GM21737 (cell line): ENCODE measurements at regions not wholly inside any gene's neighbourhood (a gene's known extent, or its start where the extent isn't known, plus 50 kb on each side); places are given as distances from the start of the nearest gene placed in this dataset.
"Not testable (repeated sequence)": the region's sequence is repeated elsewhere in the genome, so short reads cannot be mapped to it uniquely, and the experiment has no call there.

ENCODE experiments used
- ATAC-seq: cut with Tn5 transposase; IDR thresholded peaks from one replicate; pipeline ENCODE4 v1.9.1; 2021; ENCODE audit warnings: mild to moderate bottlenecking, moderate library complexity; ENCODE audit not compliant: unreplicated experiment

DNA sequence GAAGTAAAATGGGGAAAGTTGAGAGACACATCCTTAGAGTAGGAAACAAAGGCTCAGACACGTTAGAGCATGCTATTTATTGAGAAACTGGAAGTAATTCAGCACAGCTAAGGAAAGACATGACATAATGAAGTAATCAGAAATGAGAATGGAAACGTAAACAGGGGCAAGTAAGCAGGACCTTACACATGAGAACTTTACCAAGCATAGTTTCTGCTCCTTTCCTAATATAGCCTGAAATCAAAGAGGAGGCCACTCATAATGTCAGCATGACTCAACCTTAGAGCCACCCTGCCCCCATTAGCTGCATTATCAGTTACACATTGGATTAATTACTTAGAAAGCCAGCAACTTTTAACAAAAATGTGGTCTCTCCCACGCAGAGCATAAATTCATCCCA is 558.3 kb upstream of the GRIA3 start:
- no peak for ATAC-seq

DNA sequence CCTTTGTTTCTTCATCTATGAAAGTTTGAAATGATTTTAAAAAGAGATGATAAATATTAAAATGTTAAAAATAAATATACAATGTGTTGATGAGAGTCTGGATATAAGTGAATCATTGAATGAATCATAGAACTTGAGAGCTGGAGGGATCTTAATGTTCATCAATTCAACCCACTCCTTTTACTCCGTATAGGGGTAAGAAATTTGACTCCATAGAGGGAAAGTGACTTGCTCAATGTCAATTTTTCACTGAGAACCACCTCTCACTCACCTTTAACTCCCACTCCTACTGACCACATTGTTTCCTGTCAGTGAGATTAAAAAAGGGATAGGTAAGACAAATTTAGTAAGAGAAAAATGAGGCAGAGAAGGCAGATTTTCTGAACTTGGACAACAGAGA is 557.2 kb upstream of the GRIA3 start:
- ATAC-seq = no peak

DNA sequence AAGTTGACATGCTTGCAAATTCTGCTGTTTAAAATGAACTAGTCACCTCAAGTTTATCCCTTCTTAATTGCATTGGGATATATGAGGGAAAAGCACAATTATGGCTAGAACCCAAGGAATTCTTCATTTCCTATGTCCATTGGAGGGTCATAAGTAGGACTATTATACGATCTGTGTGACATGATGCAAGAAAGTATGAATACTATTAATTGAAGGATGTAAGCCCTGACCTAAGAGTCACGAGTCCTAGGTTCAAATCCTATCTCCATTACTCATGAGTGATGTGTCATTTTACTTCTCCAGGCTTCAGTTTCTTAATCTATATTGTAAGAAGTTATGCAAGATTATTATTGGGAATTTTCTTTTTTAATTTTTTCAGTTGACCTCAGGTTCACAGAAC is 542.9 kb upstream of the GRIA3 start:
- ATAC-seq = no peak

DNA sequence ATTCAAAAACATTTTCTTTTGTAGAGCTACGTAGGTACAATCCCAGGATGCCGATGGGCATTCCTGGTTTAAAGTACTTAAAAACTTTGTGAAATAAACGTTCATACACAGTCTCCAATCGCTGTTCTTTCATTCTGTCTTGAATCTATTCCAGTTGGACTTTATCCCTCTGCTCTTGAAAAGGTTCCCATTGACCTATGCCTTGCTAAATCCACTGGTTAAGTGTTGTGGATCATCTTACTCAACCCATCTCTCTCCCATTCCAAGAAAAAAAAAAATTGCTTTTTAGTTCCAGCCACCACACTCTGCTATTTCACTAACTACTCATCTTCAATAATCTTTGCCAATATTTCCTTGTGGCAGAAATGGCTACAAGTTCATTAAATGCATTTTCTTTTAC is 542.3 kb upstream of the GRIA3 start:
- ATAC-seq = no peak

DNA sequence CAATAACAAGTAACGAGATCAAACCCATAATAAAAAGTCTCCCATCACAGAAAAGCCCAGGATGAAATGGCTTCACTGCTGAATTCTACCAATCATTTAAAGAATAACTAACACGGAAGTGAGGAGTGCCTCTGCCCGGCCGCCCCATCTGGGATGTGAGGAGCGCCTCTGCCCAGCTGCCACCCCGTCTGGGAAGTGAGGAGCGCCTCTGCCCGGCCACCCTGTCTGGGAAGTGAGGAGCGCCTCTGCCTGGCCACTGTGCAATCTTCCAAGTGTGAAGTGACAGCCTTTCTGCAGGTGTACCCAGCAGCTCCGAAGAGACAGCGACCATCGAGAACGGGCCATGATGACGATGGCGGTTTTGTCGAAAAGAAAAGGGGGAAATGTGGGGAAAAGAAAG is 528.8 kb upstream of the GRIA3 start:
- not testable (repeated sequence) for ATAC-seq

DNA sequence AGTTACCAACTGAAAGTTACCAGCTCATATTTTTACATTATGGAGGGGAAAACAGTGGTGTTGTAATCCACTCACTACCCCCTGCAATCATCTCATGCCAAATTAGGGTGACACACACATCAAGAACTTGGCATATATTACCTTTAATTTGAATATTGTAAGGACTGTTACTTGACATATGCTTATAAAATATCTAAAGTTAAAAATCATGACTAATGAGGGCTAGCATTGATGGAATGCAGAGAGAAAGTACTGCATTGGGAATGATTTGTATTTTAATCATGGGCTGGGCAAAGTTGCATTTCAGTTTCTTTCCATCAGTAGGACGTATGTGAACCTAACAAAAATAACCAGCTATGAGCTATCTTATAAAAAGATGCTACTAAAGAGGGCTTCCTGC is 517.5 kb upstream of the GRIA3 start:
- ATAC-seq = no peak

DNA sequence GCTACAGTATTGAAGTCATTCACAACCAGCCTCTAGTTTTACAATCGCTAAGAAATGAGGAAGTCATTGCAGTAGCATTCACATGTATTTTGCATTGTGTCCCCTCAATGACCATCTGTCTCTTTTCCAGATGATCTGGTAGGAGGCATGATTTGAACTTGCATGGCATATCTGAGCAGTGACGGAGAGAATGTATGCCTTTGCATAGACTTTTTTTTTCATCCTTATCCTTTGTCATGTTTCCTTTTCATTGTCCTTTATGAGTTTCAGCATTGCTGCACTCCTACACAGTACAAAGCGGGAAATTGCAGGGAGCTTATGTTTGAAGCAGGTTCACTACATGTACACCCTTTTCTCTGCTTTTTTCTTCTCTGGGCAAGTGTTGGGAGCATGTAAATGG is 516.4 kb upstream of the GRIA3 start:
- no peak for ATAC-seq

DNA sequence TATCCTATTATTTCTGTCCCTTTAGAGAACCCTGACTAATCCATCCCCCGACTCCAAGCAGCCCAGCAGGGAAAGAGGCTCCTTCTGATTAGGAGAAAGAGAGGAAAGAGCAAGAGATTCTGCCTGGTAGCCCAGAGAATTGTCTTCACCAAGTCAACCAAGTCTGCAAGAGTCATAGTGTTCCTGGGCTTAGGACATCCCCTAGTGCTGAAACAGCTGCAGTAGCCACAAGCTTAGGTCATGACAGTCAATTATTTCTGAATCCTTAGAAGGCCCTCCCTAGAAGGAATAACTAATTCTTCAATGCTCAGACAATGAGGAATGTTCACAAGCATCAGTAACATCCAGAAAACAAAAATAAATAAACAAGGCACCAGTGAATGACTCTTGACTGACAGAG is 480.3 kb upstream of the GRIA3 start:
- no peak for ATAC-seq

DNA sequence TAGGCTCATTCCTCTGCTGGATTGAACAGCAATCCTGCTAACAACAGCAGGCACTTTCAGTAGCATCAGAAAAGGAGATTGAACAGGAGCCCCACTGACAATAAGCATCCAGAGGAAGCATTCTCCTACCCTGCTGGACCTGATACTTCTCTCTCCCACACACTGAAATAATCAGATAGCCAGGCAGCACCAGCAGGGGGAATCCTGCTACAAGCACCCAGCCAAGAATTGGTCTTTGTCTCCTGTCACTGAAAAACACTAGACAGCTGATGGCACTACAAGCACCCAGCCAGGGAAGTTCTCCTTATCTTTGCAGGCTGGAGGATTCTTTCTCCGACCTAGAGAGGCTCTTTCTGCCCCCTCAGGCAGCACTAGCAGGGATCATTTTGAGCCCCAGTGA is 444.3 kb upstream of the GRIA3 start:
- ATAC-seq = no peak

DNA sequence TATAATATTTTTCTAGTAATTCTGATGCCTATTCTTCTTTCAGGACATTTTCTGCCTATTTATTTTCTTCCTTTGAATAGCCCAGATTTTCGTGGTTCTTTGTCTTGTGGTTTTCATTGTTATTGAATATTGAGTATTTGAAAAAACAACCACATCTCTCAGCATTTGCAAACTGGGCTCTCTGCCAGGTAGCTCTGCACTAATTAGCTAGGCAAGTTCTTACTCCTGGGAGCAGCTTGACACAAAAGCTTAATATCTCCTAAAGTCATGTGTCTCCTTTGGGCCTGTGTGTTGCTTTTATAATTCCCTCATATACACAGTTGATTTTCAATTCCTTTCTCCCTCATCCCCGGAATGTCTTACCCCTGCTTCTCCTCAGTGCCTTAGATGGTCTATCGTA is 413.5 kb upstream of the GRIA3 start:
- ATAC-seq = no peak

DNA sequence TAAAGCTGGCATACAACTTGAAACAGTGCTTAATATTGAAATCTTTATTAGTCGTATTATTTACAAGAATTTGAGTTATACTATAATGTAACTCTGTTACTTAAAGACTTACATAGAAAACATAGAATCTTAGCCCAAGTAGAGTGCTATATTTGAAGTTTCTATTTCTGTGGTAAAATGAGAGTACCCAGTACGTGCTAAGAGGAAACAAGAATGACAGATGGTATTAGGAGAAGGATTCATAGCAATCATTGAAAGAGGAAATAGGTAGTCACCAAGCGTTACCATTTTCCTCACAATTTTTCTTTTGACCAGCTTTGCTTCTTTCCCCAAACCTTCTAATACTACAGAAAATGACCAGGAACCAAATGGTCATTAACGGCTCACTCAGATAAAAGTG is 412.1 kb upstream of the GRIA3 start:
- no peak for ATAC-seq

DNA sequence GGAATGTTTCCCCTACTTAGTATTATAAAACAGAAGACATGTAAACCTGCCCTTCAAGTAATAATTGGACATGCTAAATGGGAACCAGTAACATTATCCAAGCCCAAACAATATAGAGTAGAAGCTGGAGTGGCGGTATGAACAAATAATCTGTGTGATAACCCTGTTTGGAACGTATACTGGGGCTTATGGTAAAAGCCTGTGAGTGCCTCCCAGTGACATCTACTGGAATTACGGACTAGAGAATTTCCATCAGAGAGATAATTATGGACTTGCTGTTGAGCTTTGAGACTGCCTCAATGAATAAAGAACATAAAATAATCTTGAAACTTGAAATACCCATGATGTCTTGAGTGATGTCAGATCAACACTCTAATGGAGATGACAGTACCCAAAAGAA is 406.3 kb upstream of the GRIA3 start:
- no peak for ATAC-seq

DNA sequence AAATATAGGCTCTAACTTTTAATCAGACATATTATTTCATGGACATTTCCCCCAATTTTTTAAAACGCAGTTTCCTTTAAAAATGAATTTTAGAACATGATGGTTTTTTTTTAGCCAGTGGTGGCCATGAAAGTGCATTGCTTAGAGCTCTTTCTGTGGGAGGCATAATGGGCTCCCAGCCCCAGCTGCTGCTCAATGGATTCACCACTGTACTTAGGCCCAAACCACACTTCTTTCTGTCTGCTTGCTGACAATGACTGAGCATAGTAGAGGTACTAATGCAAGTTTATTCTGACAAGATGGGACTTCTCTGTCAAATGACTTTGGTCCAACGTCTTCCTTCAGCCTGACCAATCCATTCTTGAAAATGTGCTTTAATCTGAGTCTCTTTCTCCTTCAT is 400.2 kb upstream of the GRIA3 start:
- ATAC-seq = no peak

DNA sequence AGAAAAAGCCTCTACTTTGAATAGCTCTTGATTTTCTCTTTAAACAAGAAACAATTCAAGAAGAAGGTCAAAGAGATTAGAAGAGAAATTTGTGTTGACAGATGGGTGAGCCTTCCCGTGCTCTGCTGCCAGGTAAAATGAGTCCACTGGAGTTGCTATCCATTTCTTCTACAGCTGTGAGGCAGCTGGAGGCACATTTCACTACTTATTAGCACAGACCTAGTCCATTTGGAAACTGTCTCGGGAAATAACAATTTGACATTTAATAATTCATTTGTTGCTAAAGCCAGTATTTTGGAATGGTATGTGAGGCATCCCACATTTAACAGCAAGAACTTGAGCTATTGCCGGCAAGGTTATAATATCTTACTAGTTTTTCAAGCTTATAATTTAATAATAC is 396.8 kb upstream of the GRIA3 start:
- ATAC-seq = no peak

DNA sequence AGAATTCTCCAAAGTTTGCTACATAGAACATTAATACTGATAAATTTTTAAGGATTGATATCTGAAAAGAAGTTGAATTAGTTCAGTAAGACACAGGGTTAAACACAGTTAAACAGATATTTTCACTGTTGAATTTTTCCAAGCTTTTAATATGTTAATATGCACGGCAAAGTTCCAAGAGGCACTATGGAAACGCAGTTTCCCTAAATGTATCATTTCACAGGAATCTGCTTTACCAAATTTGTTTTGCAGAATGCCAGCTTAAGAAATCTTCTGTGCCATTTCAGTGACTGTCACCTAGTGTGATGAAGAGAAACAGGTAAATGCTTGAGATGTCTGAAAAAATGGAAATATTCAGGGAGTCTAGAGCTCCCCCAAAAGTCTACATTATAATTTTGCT is 395.9 kb upstream of the GRIA3 start:
- no peak for ATAC-seq

DNA sequence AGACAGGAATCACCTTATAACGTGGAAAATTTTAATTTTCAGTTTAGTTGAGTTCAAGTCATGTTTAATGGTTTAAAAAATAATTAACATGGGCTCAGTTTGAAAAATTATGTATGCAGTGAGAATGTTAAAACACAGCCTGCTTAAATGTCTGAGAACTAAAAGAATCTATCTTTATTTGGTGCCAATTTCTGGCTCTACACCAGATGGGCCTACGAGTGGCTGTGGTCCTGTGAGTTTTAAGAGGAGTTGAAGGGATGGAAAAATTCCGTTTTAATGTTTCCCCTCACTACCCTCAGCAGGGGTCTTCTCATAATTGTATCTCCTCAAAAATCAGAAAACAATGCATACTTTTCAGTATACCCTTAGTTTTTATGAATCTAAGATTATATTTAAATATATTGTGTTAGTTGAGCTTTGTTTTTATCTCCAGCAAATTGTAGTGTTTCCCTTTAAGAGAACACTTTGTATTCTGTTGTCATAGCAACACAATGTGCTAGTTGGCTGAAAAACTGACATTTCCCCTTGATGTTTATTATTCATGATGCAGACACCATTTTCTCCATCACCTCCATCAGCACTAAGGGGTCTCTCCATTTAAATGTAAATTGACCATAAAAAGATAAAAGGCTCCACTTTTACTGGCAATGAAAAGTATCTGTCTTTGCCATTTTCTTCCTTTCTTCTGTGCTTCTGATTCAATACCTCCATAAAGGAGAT is 393.5 kb upstream of the GRIA3 start:
- ATAC-seq = no peak

DNA sequence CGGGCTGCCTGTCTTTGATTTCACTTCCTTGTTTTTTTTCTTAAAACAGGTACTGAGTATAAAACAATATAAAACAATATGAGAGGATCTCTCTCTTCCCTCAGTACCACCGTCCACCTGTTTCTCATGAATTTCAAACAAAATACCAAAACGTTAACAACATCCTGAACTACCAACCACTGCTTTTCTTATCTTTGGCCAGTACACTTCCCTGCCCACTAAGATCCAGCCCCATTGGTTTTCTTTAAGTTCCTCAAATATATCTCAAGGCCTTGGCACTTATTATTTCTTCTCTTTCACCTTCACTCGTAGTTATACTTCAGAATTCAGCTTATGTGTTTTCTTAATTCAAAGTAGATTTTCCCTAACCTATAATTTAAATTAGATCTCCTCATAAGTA is 370.2 kb upstream of the GRIA3 start:
- no peak for ATAC-seq

DNA sequence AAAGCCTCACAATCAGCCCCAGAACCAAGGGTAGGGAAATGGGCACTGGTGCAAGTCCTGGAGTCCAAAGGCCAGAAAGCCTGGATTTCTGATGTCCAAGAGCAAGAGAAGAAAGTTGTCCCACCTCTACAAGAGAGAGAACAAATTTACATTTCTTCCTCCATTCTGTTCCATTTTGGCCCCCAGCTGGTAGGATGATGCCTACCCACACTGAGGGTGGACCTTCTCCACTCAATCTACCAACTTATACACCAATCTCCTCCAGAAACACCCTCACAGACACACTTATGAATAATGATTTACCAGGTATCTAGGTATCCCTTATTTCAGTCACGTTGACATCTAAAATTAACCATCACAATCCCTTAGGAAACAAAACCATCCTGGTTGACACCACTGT is 367.8 kb upstream of the GRIA3 start:
- ATAC-seq = no peak

DNA sequence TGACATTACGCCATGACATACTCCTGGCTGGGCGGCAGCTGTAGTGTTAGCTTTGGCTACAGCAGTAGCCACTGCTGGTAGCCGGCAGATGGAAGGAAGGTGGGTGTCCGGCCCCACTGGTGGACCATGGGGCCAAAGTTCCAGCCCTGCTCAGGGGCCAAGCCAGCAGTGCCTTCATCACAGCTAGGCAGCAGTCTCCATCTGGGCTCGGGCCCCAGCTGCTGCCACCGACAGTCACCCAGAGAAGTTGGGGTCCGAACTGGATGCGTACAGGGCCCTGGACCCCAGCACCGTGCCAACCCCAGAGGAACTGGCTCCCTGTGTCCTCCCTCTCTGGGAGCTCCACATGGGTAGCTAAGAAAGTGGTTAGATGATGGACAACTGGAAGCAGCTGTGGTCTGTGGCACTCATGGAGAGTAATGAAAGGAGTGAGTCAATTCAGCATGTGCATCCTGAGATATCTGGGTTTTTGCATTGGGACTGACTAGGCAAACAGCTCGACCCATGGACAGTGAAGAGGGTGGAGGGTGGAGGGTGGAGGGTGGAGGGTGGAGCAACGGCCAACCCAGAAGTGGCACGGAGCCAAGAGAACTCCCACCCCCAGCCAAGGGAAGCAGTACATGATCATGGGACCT is 366.6 kb upstream of the GRIA3 start:
- ATAC-seq = no peak

DNA sequence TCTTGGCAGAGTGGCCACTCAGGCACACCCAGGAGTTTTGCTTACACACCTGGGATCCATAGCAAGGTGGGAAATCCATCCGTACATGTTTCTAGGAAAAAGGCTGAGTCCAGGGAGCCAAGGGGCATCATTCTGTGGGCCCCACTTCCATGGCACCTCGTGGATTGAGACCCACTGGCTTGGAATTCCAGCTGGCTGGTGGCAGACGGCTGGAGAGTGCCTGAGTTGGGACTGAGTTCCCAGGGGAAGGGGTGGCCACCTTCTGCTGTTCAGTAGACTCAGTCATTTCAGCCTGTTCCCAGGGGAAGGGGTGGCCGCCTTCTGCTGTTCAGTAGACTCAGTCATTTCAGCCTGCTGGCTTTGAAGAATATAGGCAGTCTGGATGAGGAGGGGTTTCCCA is 366.0 kb upstream of the GRIA3 start:
- no peak for ATAC-seq

DNA sequence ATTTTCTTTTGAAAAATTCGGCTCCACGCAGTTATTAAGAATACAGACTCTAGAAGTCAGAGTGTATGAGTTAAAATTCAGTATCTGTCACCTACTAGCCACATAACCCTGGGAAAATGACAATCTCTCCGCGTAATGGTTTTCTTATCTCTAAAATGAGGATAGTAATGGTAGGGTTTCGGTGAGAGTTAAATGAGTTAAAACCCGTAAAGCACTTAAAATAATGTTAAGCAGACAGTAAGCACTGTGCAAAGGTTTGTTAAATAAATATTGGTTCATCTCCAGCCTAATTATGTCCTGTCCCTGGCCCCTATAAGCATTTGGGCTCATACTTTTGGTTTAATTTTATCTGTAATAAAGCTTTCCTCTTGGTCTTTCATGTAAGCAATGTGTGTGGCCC is 350.8 kb upstream of the GRIA3 start:
- no peak for ATAC-seq

DNA sequence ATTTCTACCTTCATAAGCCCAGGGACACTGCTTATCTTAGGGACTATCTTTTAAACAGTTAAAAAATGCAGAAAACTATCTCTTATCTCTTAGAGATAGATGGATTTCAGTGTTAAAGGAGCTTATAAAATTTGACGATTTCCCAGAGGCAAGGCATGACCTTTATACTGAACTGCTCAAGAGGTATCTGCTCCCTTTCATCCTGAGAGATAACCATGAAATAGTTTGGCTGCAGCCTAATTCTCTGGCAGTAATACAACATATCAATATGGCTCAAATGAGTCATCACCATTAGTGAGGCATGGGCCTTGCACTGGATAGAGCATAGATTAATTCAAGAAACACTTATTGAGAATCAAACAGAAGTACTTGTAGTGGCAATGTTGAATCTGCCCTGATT is 348.2 kb upstream of the GRIA3 start:
- no peak for ATAC-seq

DNA sequence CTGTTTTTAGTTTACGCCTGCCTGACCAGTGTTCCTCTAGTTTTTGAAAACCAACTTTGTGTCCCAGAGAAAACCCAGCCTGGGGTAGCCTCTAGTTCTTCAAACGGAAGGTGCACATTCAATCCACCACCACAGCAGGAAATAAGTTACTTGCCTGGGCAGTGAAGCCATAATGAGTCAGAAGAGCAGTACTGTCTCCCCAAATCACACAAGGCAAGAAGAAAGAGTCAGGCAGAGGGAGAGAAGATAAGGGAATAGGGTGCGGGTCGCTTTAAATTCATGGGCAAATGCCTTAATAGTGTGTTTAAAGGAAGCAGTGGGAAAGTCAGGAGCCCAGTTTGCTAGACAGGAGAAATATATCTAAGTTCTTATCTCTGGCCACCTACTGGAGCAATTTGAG is 333.8 kb upstream of the GRIA3 start:
- no peak for ATAC-seq
